Astrocyte of the spinal cord (primary cell): ENCODE measurements at regions not wholly inside any gene's neighbourhood (a gene's known extent, or its start where the extent isn't known, plus 50 kb on each side); places are given as distances from the start of the nearest gene placed in this dataset.

ENCODE experiments used
- DNase-seq: peaks from one replicate; pipeline ENCODE4 v3.0.0; 2011; ENCODE audit warnings: low read depth, low spot score
- H3K4me3 ChIP-seq: 2 replicates; pipeline ENCODE4 v1.5.1; 2011; ENCODE audit warnings: low read depth, mild to moderate bottlenecking, low read length, moderate library complexity
- CTCF ChIP-seq: IDR thresholded peaks from 2 replicates; pipeline ENCODE4 v1.5.1; 2012; ENCODE audit warnings: low read depth, mild to moderate bottlenecking, low read length, inconsistent platforms
- in situ Hi-C: cut with HindIII; loops from 2 replicates; pipeline ENCODE4 v1.10.0; 2017; ENCODE audit warnings: low sequenced_read_pairs

GRCh38 chr13:22463089-22463488 lies 717.7 kb upstream of the SGCG start:
- no peak for DNase-seq
- in situ Hi-C loops: no loop called here
- no peak for TF ChIP-seq CTCF
- no peak overlapping the region for H3K4me3 ChIP-seq

GRCh38 chr13:22468045-22468444 lies 712.7 kb upstream of the SGCG start:
- TF ChIP-seq CTCF: no peak
- in situ Hi-C loops: no loop called here
- DNase-seq: no peak
- H3K4me3 ChIP-seq: no peak overlapping the region

GRCh38 chr13:22468824-22469223 lies 712.0 kb upstream of the SGCG start:
- H3K4me3 ChIP-seq: no peak overlapping the region
- TF ChIP-seq CTCF: no peak
- in situ Hi-C loops: no loop called here
- no peak for DNase-seq

GRCh38 chr13:22469452-22469851 lies 711.3 kb upstream of the SGCG start:
- DNase-seq: no peak
- in situ Hi-C loops: no loop called here

GRCh38 chr13:22470075-22470474 lies 710.7 kb upstream of the SGCG start:
- TF ChIP-seq CTCF: no peak
- in situ Hi-C loops: no loop called here
- no peak overlapping the region for H3K4me3 ChIP-seq
- no peak for DNase-seq

More at GRCh38 chr13:22469452-22469851, 711.3 kb upstream of the SGCG start:
- H3K4me3 ChIP-seq: no peak overlapping the region
- no peak for TF ChIP-seq CTCF

GRCh38 chr13:22482496-22483000 lies 698.2 kb upstream of the SGCG start:
- no peak for DNase-seq
- no peak overlapping the region for H3K4me3 ChIP-seq
- no peak for TF ChIP-seq CTCF
- in situ Hi-C loops: no loop called here

- in situ Hi-C loops: no loop called here
- H3K4me3 ChIP-seq: no peak overlapping the region
- DNase-seq: no peak
- no peak for TF ChIP-seq CTCF
Measured at GRCh38 chr13:22483276-22483675, 697.5 kb upstream of the SGCG start.
